Skin epidermis (tissue), 12 donors: ENCODE measurements at regions not wholly inside any gene's neighbourhood (a gene's known extent, or its start where the extent isn't known, plus 50 kb on each side); places are given as distances from the start of the nearest gene placed in this dataset.
"Not testable (repeated sequence)": the region's sequence is repeated elsewhere in the genome, so short reads cannot be mapped to it uniquely, and the experiment has no call there.

ENCODE experiments used
- H3K27ac ChIP-seq, 21 experiments: fragments of 200-600 bp; sonication (generic) in 11 of 21; one replicate each; pipeline ENCODE4 v1.5.0; 2020; ENCODE audit warnings: mild to moderate bottlenecking in 3 of 21, inconsistent platforms in 2 of 21, moderate library complexity in 2 of 21
- H3K4me3 ChIP-seq, 7 experiments: fragments of 200-600 bp; sonication (generic) in 2 of 7; one replicate each; pipeline ENCODE4 v1.5.0; 2020; ENCODE audit warnings: inconsistent platforms in 2 of 7, mild to moderate bottlenecking in 2 of 7, moderate library complexity in 1 of 7

GRCh38 chr7:79681454-79681853, 228.0 kb upstream of the MAGI2 start:
- Histone ChIP-seq H3K27ac (no peak overlapping the region), H3K4me3 (no peak overlapping the region)

GRCh38 chr7:79673969-79674368, 220.5 kb upstream of the MAGI2 start:
- Histone ChIP-seq H3K4me3 (no peak overlapping the region), H3K27ac (no peak overlapping the region)

- Histone ChIP-seq H3K4me3 (no peak overlapping the region), H3K27ac (no peak overlapping the region)
These were observed 220.0 kb upstream of the MAGI2 start for GRCh38 chr7:79673421-79673820.

GRCh38 chr7:79668292-79668691, 214.8 kb upstream of the MAGI2 start:
- Histone ChIP-seq H3K4me3 (no peak overlapping the region), H3K27ac (no peak overlapping the region)

GRCh38 chr7:79666472-79666871, 213.0 kb upstream of the MAGI2 start:
- H3K4me3 ChIP-seq, result no peak overlapping the region
- no peak overlapping the region for H3K27ac ChIP-seq

GRCh38 chr7:79664884-79665676, 211.6 kb upstream of the MAGI2 start:
- Histone ChIP-seq H3K27ac (no peak overlapping the region), H3K4me3 (no peak overlapping the region)

GRCh38 chr7:79658304-79658703, 204.8 kb upstream of the MAGI2 start:
- no peak overlapping the region for H3K27ac ChIP-seq
- no peak overlapping the region for H3K4me3 ChIP-seq

- no peak overlapping the region for H3K27ac ChIP-seq
These were observed 199.7 kb upstream of the MAGI2 start for GRCh38 chr7:79653136-79653631.

GRCh38 chr7:79652619-79653018, 199.2 kb upstream of the MAGI2 start:
- H3K27ac ChIP-seq, result no peak overlapping the region
- no peak overlapping the region for H3K4me3 ChIP-seq

More at GRCh38 chr7:79653136-79653631, 199.7 kb upstream of the MAGI2 start:
- no peak overlapping the region for H3K4me3 ChIP-seq

- no peak overlapping the region for H3K4me3 ChIP-seq
- H3K27ac ChIP-seq, result no peak overlapping the region
These were observed 194.2 kb upstream of the MAGI2 start for GRCh38 chr7:79647711-79648110.

- Histone ChIP-seq H3K4me3 (no peak overlapping the region), H3K27ac (no peak overlapping the region)
These were observed 192.8 kb upstream of the MAGI2 start for GRCh38 chr7:79646278-79646677.

- no peak overlapping the region for H3K27ac ChIP-seq
- no peak overlapping the region for H3K4me3 ChIP-seq
These were observed 183.4 kb upstream of the MAGI2 start for GRCh38 chr7:79636849-79637248.

GRCh38 chr7:79625921-79626320, 172.5 kb upstream of the MAGI2 start:
- not testable (repeated sequence) for H3K27ac ChIP-seq, H3K4me3 ChIP-seq

GRCh38 chr7:79624336-79624735, 170.9 kb upstream of the MAGI2 start:
- Histone ChIP-seq H3K27ac (no peak overlapping the region), H3K4me3 (no peak overlapping the region)

GRCh38 chr7:79622781-79623180, 169.3 kb upstream of the MAGI2 start:
- Histone ChIP-seq H3K27ac (no peak overlapping the region), H3K4me3 (no peak overlapping the region)

- Histone ChIP-seq H3K27ac (no peak overlapping the region), H3K4me3 (no peak overlapping the region)
These were observed 166.8 kb upstream of the MAGI2 start for GRCh38 chr7:79620291-79620690.

- no peak overlapping the region for H3K27ac ChIP-seq
These were observed 165.7 kb upstream of the MAGI2 start for GRCh38 chr7:79619216-79619615.

GRCh38 chr7:79615871-79616640, 162.6 kb upstream of the MAGI2 start:
- H3K4me3 ChIP-seq, result no peak overlapping the region
- no peak overlapping the region for H3K27ac ChIP-seq

More at GRCh38 chr7:79619216-79619615, 165.7 kb upstream of the MAGI2 start:
- no peak overlapping the region for H3K4me3 ChIP-seq

- H3K4me3 ChIP-seq, result no peak overlapping the region
- H3K27ac ChIP-seq, result no peak overlapping the region
These were observed 162.0 kb upstream of the MAGI2 start for GRCh38 chr7:79615466-79615865.

- Histone ChIP-seq H3K27ac (no peak overlapping the region), H3K4me3 (no peak overlapping the region)
These were observed 159.4 kb upstream of the MAGI2 start for GRCh38 chr7:79612903-79613302.

GRCh38 chr7:79612022-79612421, 158.6 kb upstream of the MAGI2 start:
- Histone ChIP-seq H3K4me3 (no peak overlapping the region), H3K27ac (no peak overlapping the region)
